ENCODE measurements at regions not wholly inside any gene's neighbourhood (a gene's known extent, or its start where the extent isn't known, plus 50 kb on each side); places are given as distances from the start of the nearest gene placed in this dataset.

- H3K4me3 ChIP-seq (ENCODE audit: low read depth, low read length) = no peak overlapping the region
- TF ChIP-seq CTCF (IDR thresholded peaks at IDR 0.05; ENCODE audit: low read depth, low read length, missing control alignments) = no peak
- DNase-seq (ENCODE audit: low read depth) = no peak
Observed at GRCh38 chr11:10373340-10373739, 68.5 kb downstream of the ADM start.

- no peak overlapping the region for H3K4me3 ChIP-seq (ENCODE audit: low read depth, low read length)
- TF ChIP-seq CTCF (IDR thresholded peaks at IDR 0.05; ENCODE audit: low read depth, low read length, missing control alignments) = no peak
- DNase-seq (ENCODE audit: low read depth) = no peak
Observed at GRCh38 chr11:10373929-10374328, 69.1 kb downstream of the ADM start.

- H3K4me3 ChIP-seq (ENCODE audit: low read depth, low read length) = no peak overlapping the region
- DNase-seq (ENCODE audit: low read depth) = no peak
- TF ChIP-seq CTCF (IDR thresholded peaks at IDR 0.05; ENCODE audit: low read depth, low read length, missing control alignments) = no peak
Observed at GRCh38 chr11:10374386-10374785, 69.5 kb downstream of the ADM start.

- DNase-seq (ENCODE audit: low read depth) = no peak
- TF ChIP-seq CTCF (IDR thresholded peaks at IDR 0.05; ENCODE audit: low read depth, low read length, missing control alignments) = no peak
- H3K4me3 ChIP-seq (ENCODE audit: low read depth, low read length) = no peak overlapping the region
Observed at GRCh38 chr11:10375280-10375971, 70.6 kb downstream of the ADM start.

- TF ChIP-seq CTCF (IDR thresholded peaks at IDR 0.05; ENCODE audit: low read depth, low read length, missing control alignments) = no peak
- no peak overlapping the region for H3K4me3 ChIP-seq (ENCODE audit: low read depth, low read length)
- DNase-seq (ENCODE audit: low read depth) = no peak
Observed at GRCh38 chr11:10376061-10376460, 71.2 kb downstream of the ADM start.

- no peak overlapping the region for H3K4me3 ChIP-seq (ENCODE audit: low read depth, low read length)
- no peak for DNase-seq (ENCODE audit: low read depth)
- TF ChIP-seq CTCF (IDR thresholded peaks at IDR 0.05; ENCODE audit: low read depth, low read length, missing control alignments) = no peak
Observed at GRCh38 chr11:10377183-10377582, 72.3 kb downstream of the ADM start.

- no peak overlapping the region for H3K4me3 ChIP-seq (ENCODE audit: low read depth, low read length)
- no peak for DNase-seq (ENCODE audit: low read depth)
- no peak for TF ChIP-seq CTCF (IDR thresholded peaks at IDR 0.05; ENCODE audit: low read depth, low read length, missing control alignments)
Observed at GRCh38 chr11:10378362-10378761, 73.5 kb downstream of the ADM start.

Measured in GM12864 (cell line).